Activated T-helper 1 cell treated with anti-CD3 and anti-CD28 coated beads, Interleukin-12 subunit alpha, Interleukin-12 subunit beta, Interleukin-2, Interleukin-4 antibody, amounts not matched to agents 30 ng/mL and 10 ng/mL and 1 ng/mL, durations not matched to agents 14 hours and 24 hours and 36 hours (primary cell): ENCODE measurements at regions not wholly inside any gene's neighbourhood (a gene's known extent, or its start where the extent isn't known, plus 50 kb on each side); places are given as distances from the start of the nearest gene placed in this dataset.

ENCODE experiments used
- DNase-seq: peaks from one replicate; pipeline ENCODE4 v3.0.0; 2021; ENCODE audit warnings: low spot score
- H3K27ac Mint-ChIP-seq: one replicate; pipeline ENCODE4 v1.8.0; 2021; ENCODE audit warnings: mild to moderate bottlenecking, mixed read lengths
- H3K27me3 Mint-ChIP-seq: one replicate; pipeline ENCODE4 v1.8.0; 2022; ENCODE audit warnings: mild to moderate bottlenecking, moderate library complexity, mixed read lengths; ENCODE audit not compliant: insufficient read depth
- H3K36me3 Mint-ChIP-seq: one replicate; pipeline ENCODE4 v1.8.0; 2021; ENCODE audit warnings: low read depth, mixed read lengths
- H3K4me1 Mint-ChIP-seq: one replicate; pipeline ENCODE4 v1.8.0; 2021; ENCODE audit warnings: low read depth, mixed read lengths
- H3K4me3 Mint-ChIP-seq: one replicate; pipeline ENCODE4 v1.8.0; 2021; ENCODE audit warnings: mild to moderate bottlenecking, moderate library complexity, mixed read lengths
- H3K9me3 Mint-ChIP-seq: one replicate; pipeline ENCODE4 v1.8.0; 2021; ENCODE audit warnings: mixed read lengths
- intact Hi-C: fragments of 100-400 bp; cut with micrococcal nuclease; formaldehyde crosslinking; loops from one replicate; pipeline ENCODE4 v1.15.1; 2024

GRCh38 chr5:72604798-72605154 is 97.6 kb upstream of the ZNF366 start:
- Mint-ChIP-seq H3K36me3 (no peaks in the 10 kb centered on the region), H3K27ac (no peak overlapping the region), H3K4me1 (no peaks in the 10 kb centered on the region), H3K9me3 (no peaks in the 10 kb centered on the region), H3K27me3 (no peaks in the 10 kb centered on the region), H3K4me3 (no peak overlapping the region)
- DNase-seq, result no peak
- intact Hi-C loops, result no loop called here

GRCh38 chr5:72604111-72604797 is 97.0 kb upstream of the ZNF366 start:
- no peaks in the 10 kb centered on the region for H3K9me3 Mint-ChIP-seq
- H3K4me1 Mint-ChIP-seq, result no peaks in the 10 kb centered on the region
- no peaks in the 10 kb centered on the region for H3K27me3 Mint-ChIP-seq
- no peak overlapping the region for H3K4me3 Mint-ChIP-seq
- H3K27ac Mint-ChIP-seq, result no peak overlapping the region
- DNase-seq, result no peak
- H3K36me3 Mint-ChIP-seq, result no peaks in the 10 kb centered on the region
- intact Hi-C loops, result no loop called here

- no peak overlapping the region for H3K27ac Mint-ChIP-seq
- no peaks in the 10 kb centered on the region for H3K4me1 Mint-ChIP-seq
- no peak for DNase-seq
- intact Hi-C loops, result no loop called here
- no peaks in the 10 kb centered on the region for H3K9me3 Mint-ChIP-seq
- no peak overlapping the region for H3K4me3 Mint-ChIP-seq
- H3K27me3 Mint-ChIP-seq, result no peaks in the 10 kb centered on the region
- no peaks in the 10 kb centered on the region for H3K36me3 Mint-ChIP-seq
Observed at GRCh38 chr5:72602696-72603685, 95.8 kb upstream of the ZNF366 start.

GRCh38 chr5:72601861-72602260 is 94.7 kb upstream of the ZNF366 start:
- no peaks in the 10 kb centered on the region for H3K36me3 Mint-ChIP-seq
- intact Hi-C loops, result no loop called here
- H3K27ac Mint-ChIP-seq, result no peak overlapping the region
- H3K9me3 Mint-ChIP-seq, result no peaks in the 10 kb centered on the region
- H3K4me3 Mint-ChIP-seq, result no peak overlapping the region
- H3K4me1 Mint-ChIP-seq, result no peaks in the 10 kb centered on the region
- no peak for DNase-seq
- no peaks in the 10 kb centered on the region for H3K27me3 Mint-ChIP-seq

- no peaks in the 10 kb centered on the region for H3K9me3 Mint-ChIP-seq
- no peaks in the 10 kb centered on the region for H3K36me3 Mint-ChIP-seq
- no peaks in the 10 kb centered on the region for H3K27me3 Mint-ChIP-seq
- H3K4me1 Mint-ChIP-seq, result no peaks in the 10 kb centered on the region
- intact Hi-C loops, result no loop called here
- H3K4me3 Mint-ChIP-seq, result no peak overlapping the region
- DNase-seq, result no peak
- no peak overlapping the region for H3K27ac Mint-ChIP-seq
Observed at GRCh38 chr5:72600391-72600981, 93.3 kb upstream of the ZNF366 start.

GRCh38 chr5:72599519-72600370 is 92.5 kb upstream of the ZNF366 start:
- Mint-ChIP-seq H3K36me3 (no peaks in the 10 kb centered on the region), H3K9me3 (no peaks in the 10 kb centered on the region), H3K27me3 (no peaks in the 10 kb centered on the region), H3K4me3 (no peak overlapping the region), H3K4me1 (no peaks in the 10 kb centered on the region), H3K27ac (no peak overlapping the region)
- intact Hi-C loops, result no loop called here
- no peak for DNase-seq

GRCh38 chr5:72599065-72599433 is 91.8 kb upstream of the ZNF366 start:
- H3K27ac Mint-ChIP-seq, result no peak overlapping the region
- intact Hi-C loops, result no loop called here

GRCh38 chr5:72598401-72599064 is 91.3 kb upstream of the ZNF366 start:
- H3K27ac Mint-ChIP-seq, result no peak overlapping the region
- intact Hi-C loops, result no loop called here
- H3K9me3 Mint-ChIP-seq, result no peaks in the 10 kb centered on the region
- no peaks in the 10 kb centered on the region for H3K36me3 Mint-ChIP-seq
- no peaks in the 10 kb centered on the region for H3K27me3 Mint-ChIP-seq
- no peak overlapping the region for H3K4me3 Mint-ChIP-seq
- no peaks in the 10 kb centered on the region for H3K4me1 Mint-ChIP-seq
- DNase-seq, result no peak

More at GRCh38 chr5:72599065-72599433, 91.8 kb upstream of the ZNF366 start:
- H3K36me3 Mint-ChIP-seq, result no peaks in the 10 kb centered on the region
- DNase-seq, result no peak
- no peaks in the 10 kb centered on the region for H3K27me3 Mint-ChIP-seq
- no peaks in the 10 kb centered on the region for H3K4me1 Mint-ChIP-seq
- no peak overlapping the region for H3K4me3 Mint-ChIP-seq
- H3K9me3 Mint-ChIP-seq, result no peaks in the 10 kb centered on the region

- intact Hi-C loops, result no loop called here
- no peak overlapping the region for H3K4me3 Mint-ChIP-seq
Observed at GRCh38 chr5:72597456-72597948, 90.3 kb upstream of the ZNF366 start.

GRCh38 chr5:72596956-72597355 is 89.7 kb upstream of the ZNF366 start:
- Mint-ChIP-seq H3K27ac (no peak overlapping the region), H3K9me3 (no peaks in the 10 kb centered on the region), H3K4me3 (no peak overlapping the region), H3K27me3 (peaks cover 3% of the 10 kb centered on the region), H3K4me1 (no peaks in the 10 kb centered on the region), H3K36me3 (no peaks in the 10 kb centered on the region)
- intact Hi-C loops, result no loop called here
- DNase-seq, result no peak

More at GRCh38 chr5:72597456-72597948, 90.3 kb upstream of the ZNF366 start:
- H3K27ac Mint-ChIP-seq, result no peak overlapping the region
- H3K9me3 Mint-ChIP-seq, result no peaks in the 10 kb centered on the region
- no peak for DNase-seq
- no peaks in the 10 kb centered on the region for H3K36me3 Mint-ChIP-seq
- no peaks in the 10 kb centered on the region for H3K4me1 Mint-ChIP-seq
- H3K27me3 Mint-ChIP-seq, result no peaks in the 10 kb centered on the region

GRCh38 chr5:72588640-72589039 is 81.4 kb upstream of the ZNF366 start:
- Mint-ChIP-seq H3K9me3 (no peaks in the 10 kb centered on the region), H3K36me3 (no peaks in the 10 kb centered on the region), H3K27ac (no peak overlapping the region), H3K27me3 (peaks cover 8% of the 10 kb centered on the region), H3K4me1 (no peaks in the 10 kb centered on the region), H3K4me3 (no peak overlapping the region)
- no peak for DNase-seq
- intact Hi-C loops, result no loop called here
